ENCODE measurements at regions not wholly inside any gene's neighbourhood (a gene's known extent, or its start where the extent isn't known, plus 50 kb on each side); places are given as distances from the start of the nearest gene placed in this dataset.

GRCh38 chr3:29137601-29138000, 143.3 kb upstream of the RBMS3 start:
- Mint-ChIP-seq H3K27me3 (ENCODE audit: low read depth) (no peaks in the 10 kb centered on the region), H3K36me3 (ENCODE audit: low read depth) (no peaks in the 10 kb centered on the region), H3K4me3 (ENCODE audit: low read depth) (no peak overlapping the region), H3K4me1 (ENCODE audit: low read depth) (peaks cover 3% of the 10 kb centered on the region), H3K9me3 (no peaks in the 10 kb centered on the region), H3K27ac (no peak overlapping the region)
- DNase-seq (ENCODE audit: low spot score): no peak
- intact Hi-C loops (cut with micrococcal nuclease): no loop called here

- Mint-ChIP-seq H3K9me3 (no peaks in the 10 kb centered on the region), H3K4me3 (ENCODE audit: low read depth) (no peak overlapping the region), H3K4me1 (ENCODE audit: low read depth) (peaks cover 3% of the 10 kb centered on the region), H3K27me3 (ENCODE audit: low read depth) (no peaks in the 10 kb centered on the region), H3K27ac (no peak overlapping the region), H3K36me3 (ENCODE audit: low read depth) (no peaks in the 10 kb centered on the region)
- intact Hi-C loops (cut with micrococcal nuclease): no loop called here
- no peak for DNase-seq (ENCODE audit: low spot score)
These were observed 142.7 kb upstream of the RBMS3 start for GRCh38 chr3:29138171-29138570.

GRCh38 chr3:29140666-29141065, 140.2 kb upstream of the RBMS3 start:
- Mint-ChIP-seq H3K4me3 (ENCODE audit: low read depth) (no peak overlapping the region), H3K4me1 (ENCODE audit: low read depth) (peaks cover 3% of the 10 kb centered on the region), H3K9me3 (no peaks in the 10 kb centered on the region), H3K36me3 (ENCODE audit: low read depth) (no peaks in the 10 kb centered on the region), H3K27me3 (ENCODE audit: low read depth) (no peaks in the 10 kb centered on the region), H3K27ac (no peak overlapping the region)
- intact Hi-C loops (cut with micrococcal nuclease): no loop called here
- no peak for DNase-seq (ENCODE audit: low spot score)

- no peak overlapping the region for H3K4me3 Mint-ChIP-seq (ENCODE audit: low read depth)
- H3K4me1 Mint-ChIP-seq (ENCODE audit: low read depth): peaks cover 3% of the 10 kb centered on the region
- H3K27me3 Mint-ChIP-seq (ENCODE audit: low read depth): no peaks in the 10 kb centered on the region
- no peak overlapping the region for H3K27ac Mint-ChIP-seq
- DNase-seq (ENCODE audit: low spot score): no peak
- intact Hi-C loops (cut with micrococcal nuclease): no loop called here
- no peaks in the 10 kb centered on the region for H3K36me3 Mint-ChIP-seq (ENCODE audit: low read depth)
- no peaks in the 10 kb centered on the region for H3K9me3 Mint-ChIP-seq
These were observed 139.5 kb upstream of the RBMS3 start for GRCh38 chr3:29141197-29141917.

GRCh38 chr3:29141918-29142275, 139.0 kb upstream of the RBMS3 start:
- Mint-ChIP-seq H3K27ac (no peak overlapping the region), H3K9me3 (no peaks in the 10 kb centered on the region), H3K4me1 (ENCODE audit: low read depth) (peaks cover 3% of the 10 kb centered on the region), H3K36me3 (ENCODE audit: low read depth) (no peaks in the 10 kb centered on the region), H3K27me3 (ENCODE audit: low read depth) (no peaks in the 10 kb centered on the region), H3K4me3 (ENCODE audit: low read depth) (no peak overlapping the region)
- no peak for DNase-seq (ENCODE audit: low spot score)
- intact Hi-C loops (cut with micrococcal nuclease): no loop called here

- no peak for DNase-seq (ENCODE audit: low spot score)
These were observed 137.7 kb upstream of the RBMS3 start for GRCh38 chr3:29143151-29143550.

GRCh38 chr3:29144361-29144760, 136.5 kb upstream of the RBMS3 start:
- Mint-ChIP-seq H3K27me3 (ENCODE audit: low read depth) (peaks cover 5% of the 10 kb centered on the region), H3K36me3 (ENCODE audit: low read depth) (no peaks in the 10 kb centered on the region), H3K4me1 (ENCODE audit: low read depth) (peaks cover 3% of the 10 kb centered on the region), H3K27ac (no peak overlapping the region), H3K4me3 (ENCODE audit: low read depth) (no peak overlapping the region), H3K9me3 (no peaks in the 10 kb centered on the region)
- intact Hi-C loops (cut with micrococcal nuclease): no loop called here
- DNase-seq (ENCODE audit: low spot score): no peak

More at GRCh38 chr3:29143151-29143550, 137.7 kb upstream of the RBMS3 start:
- intact Hi-C loops (cut with micrococcal nuclease): no loop called here
- no peak overlapping the region for H3K27ac Mint-ChIP-seq
- no peak overlapping the region for H3K4me3 Mint-ChIP-seq (ENCODE audit: low read depth)
- H3K36me3 Mint-ChIP-seq (ENCODE audit: low read depth): no peaks in the 10 kb centered on the region
- peaks cover 3% of the 10 kb centered on the region for H3K4me1 Mint-ChIP-seq (ENCODE audit: low read depth)
- no peaks in the 10 kb centered on the region for H3K9me3 Mint-ChIP-seq
- no peaks in the 10 kb centered on the region for H3K27me3 Mint-ChIP-seq (ENCODE audit: low read depth)

GRCh38 chr3:29144807-29145206, 136.1 kb upstream of the RBMS3 start:
- Mint-ChIP-seq H3K27me3 (ENCODE audit: low read depth) (peaks cover 7% of the 10 kb centered on the region), H3K36me3 (ENCODE audit: low read depth) (no peaks in the 10 kb centered on the region), H3K4me1 (ENCODE audit: low read depth) (peaks cover 3% of the 10 kb centered on the region), H3K27ac (no peak overlapping the region), H3K9me3 (no peaks in the 10 kb centered on the region), H3K4me3 (ENCODE audit: low read depth) (no peak overlapping the region)
- intact Hi-C loops (cut with micrococcal nuclease): no loop called here
- DNase-seq (ENCODE audit: low spot score): no peak

GRCh38 chr3:29145360-29145759, 135.5 kb upstream of the RBMS3 start:
- Mint-ChIP-seq H3K27ac (no peak overlapping the region), H3K9me3 (no peaks in the 10 kb centered on the region), H3K4me1 (ENCODE audit: low read depth) (peaks cover under 1% of the 10 kb centered on the region), H3K4me3 (ENCODE audit: low read depth) (no peak overlapping the region), H3K27me3 (ENCODE audit: low read depth) (peaks cover 7% of the 10 kb centered on the region), H3K36me3 (ENCODE audit: low read depth) (no peaks in the 10 kb centered on the region)
- no peak for DNase-seq (ENCODE audit: low spot score)
- intact Hi-C loops (cut with micrococcal nuclease): no loop called here

- Mint-ChIP-seq H3K4me1 (ENCODE audit: low read depth) (peaks cover 9% of the 10 kb centered on the region), H3K27ac (no peak overlapping the region), H3K27me3 (ENCODE audit: low read depth) (peaks cover 29% of the 10 kb centered on the region), H3K4me3 (ENCODE audit: low read depth) (no peak overlapping the region), H3K9me3 (no peaks in the 10 kb centered on the region), H3K36me3 (ENCODE audit: low read depth) (no peaks in the 10 kb centered on the region)
- intact Hi-C loops (cut with micrococcal nuclease): no loop called here
- DNase-seq (ENCODE audit: low spot score): no peak
These were observed 128.5 kb upstream of the RBMS3 start for GRCh38 chr3:29152379-29152778.

GRCh38 chr3:29153811-29154210, 127.1 kb upstream of the RBMS3 start:
- H3K27me3 Mint-ChIP-seq (ENCODE audit: low read depth): peaks cover 29% of the 10 kb centered on the region
- DNase-seq (ENCODE audit: low spot score): peak; percentile 19
- no peak overlapping the region for H3K27ac Mint-ChIP-seq
- intact Hi-C loops (cut with micrococcal nuclease): loop anchor here (1.0 kb wide), 1 partner anchor 29 kb away; no protein-coding TSS in a partner anchor
- H3K4me1 Mint-ChIP-seq (ENCODE audit: low read depth): peaks cover 9% of the 10 kb centered on the region
- H3K9me3 Mint-ChIP-seq: no peaks in the 10 kb centered on the region
- H3K36me3 Mint-ChIP-seq (ENCODE audit: low read depth): no peaks in the 10 kb centered on the region
- no peak overlapping the region for H3K4me3 Mint-ChIP-seq (ENCODE audit: low read depth)

GRCh38 chr3:29156086-29156715, 124.7 kb upstream of the RBMS3 start:
- H3K27me3 Mint-ChIP-seq (ENCODE audit: low read depth): peaks cover 22% of the 10 kb centered on the region

GRCh38 chr3:29164825-29165224, 116.0 kb upstream of the RBMS3 start:
- intact Hi-C loops (cut with micrococcal nuclease): no loop called here
- Mint-ChIP-seq H3K4me1 (ENCODE audit: low read depth) (no peaks in the 10 kb centered on the region), H3K27ac (no peak overlapping the region)

More at GRCh38 chr3:29156086-29156715, 124.7 kb upstream of the RBMS3 start:
- Mint-ChIP-seq H3K36me3 (ENCODE audit: low read depth) (no peaks in the 10 kb centered on the region), H3K4me1 (ENCODE audit: low read depth) (peaks cover 9% of the 10 kb centered on the region), H3K27ac (no peak overlapping the region), H3K4me3 (ENCODE audit: low read depth) (no peak overlapping the region), H3K9me3 (no peaks in the 10 kb centered on the region)
- intact Hi-C loops (cut with micrococcal nuclease): no loop called here
- no peak for DNase-seq (ENCODE audit: low spot score)

More at GRCh38 chr3:29164825-29165224, 116.0 kb upstream of the RBMS3 start:
- Mint-ChIP-seq H3K27me3 (ENCODE audit: low read depth) (peaks cover 3% of the 10 kb centered on the region), H3K4me3 (ENCODE audit: low read depth) (no peak overlapping the region), H3K36me3 (ENCODE audit: low read depth) (no peaks in the 10 kb centered on the region), H3K9me3 (no peaks in the 10 kb centered on the region)
- no peak for DNase-seq (ENCODE audit: low spot score)

Measured in activated T-helper 2 cell treated with anti-CD3 and anti-CD28 coated beads, Interferon-gamma antibody, Interleukin-2, Interleukin-4, amounts not matched to agents 10 μg/mL and 5 μg/mL and 100 μg/mL, durations not matched to agents 14 hours and 24 hours and 36 hours (primary cell).